Gastrocnemius medialis (tissue), 4 donors: ENCODE measurements at regions not wholly inside any gene's neighbourhood (a gene's known extent, or its start where the extent isn't known, plus 50 kb on each side); places are given as distances from the start of the nearest gene placed in this dataset.
"Not testable (repeated sequence)": the region's sequence is repeated elsewhere in the genome, so short reads cannot be mapped to it uniquely, and the experiment has no call there.

Experiments
- CTCF ChIP-seq, 5 experiments: fragments of 450-650 bp in 3 of 5; fragments of 200-600 bp in 2 of 5; sonication (generic) in 2 of 5; IDR thresholded peaks in 4 of 5; conservative IDR thresholded peaks in 1 of 5; 1 replicate in 4 of 5; 2 replicates in 1 of 5; pipeline ENCODE4 v1.5.1; 2016 to 2019; ENCODE audit warnings: antibody characterized with exemption in 5 of 5, mild to moderate bottlenecking in 3 of 5, moderate library complexity in 3 of 5
- POLR2A ChIP-seq, 2 donors: fragments of 450-650 bp; IDR thresholded peaks; one replicate each; pipeline ENCODE4 v1.6.1; 2017; ENCODE audit warnings: antibody characterized with exemption in 2 of 2, mild to moderate bottlenecking in 2 of 2, moderate library complexity in 2 of 2

GRCh38 chr1:234824836-234825235, 214.9 kb upstream of the IRF2BP2 start:
- TF ChIP-seq CTCF (IDR thresholded peaks at IDR 0.05 in 4 of 5, conservative IDR thresholded peaks at IDR 0.05 in 1 of 5); POLR2A (IDR thresholded peaks at IDR 0.05): not testable (repeated sequence)
